Stimulated activated CD8-positive, alpha-beta memory T cell treated with anti-CD3 and anti-CD28 coated beads, Interleukin-7, amount 100 ng/mL, for 4 hours (primary cell): ENCODE measurements at regions not wholly inside any gene's neighbourhood (a gene's known extent, or its start where the extent isn't known, plus 50 kb on each side); places are given as distances from the start of the nearest gene placed in this dataset.

Experiments used
- DNase-seq, 2 donors: peaks; one replicate each; pipeline ENCODE4 v3.0.0-alpha.2; 2020; ENCODE audit warnings: low read depth in 2 of 2

GRCh38 chr22:49081261-49081666, 746.4 kb downstream of the BRD1 start:
- no peak for DNase-seq

GRCh38 chr22:49080631-49081030, 747.0 kb downstream of the BRD1 start:
- DNase-seq: no peak

GRCh38 chr22:49079743-49080500, 747.8 kb downstream of the BRD1 start:
- no peak for DNase-seq

- no peak for DNase-seq
Observed at GRCh38 chr22:49079027-49079725, 748.5 kb downstream of the BRD1 start.

GRCh38 chr22:49078076-49078710, 749.5 kb downstream of the BRD1 start:
- DNase-seq: no peak

GRCh38 chr22:49077586-49077985, 750.1 kb downstream of the BRD1 start:
- no peak for DNase-seq

- DNase-seq: no peak
Observed at GRCh38 chr22:49077036-49077393, 750.7 kb downstream of the BRD1 start.

GRCh38 chr22:49076300-49077035, 751.2 kb downstream of the BRD1 start:
- DNase-seq: no peak

- DNase-seq: no peak
Observed at GRCh38 chr22:49075150-49075549, 752.5 kb downstream of the BRD1 start.

- DNase-seq: no peak
Observed at GRCh38 chr22:49073873-49074417, 753.7 kb downstream of the BRD1 start.

GRCh38 chr22:49072996-49073645, 754.6 kb downstream of the BRD1 start:
- no peak for DNase-seq

- DNase-seq: no peak
Observed at GRCh38 chr22:49070501-49070900, 757.2 kb downstream of the BRD1 start.

GRCh38 chr22:49068861-49069500, 758.7 kb downstream of the BRD1 start:
- no peak for DNase-seq

GRCh38 chr22:49067504-49067903, 760.2 kb downstream of the BRD1 start:
- DNase-seq: no peak

GRCh38 chr22:49066619-49067018, 761.1 kb downstream of the BRD1 start:
- DNase-seq: no peak

GRCh38 chr22:49064836-49065235, 762.8 kb downstream of the BRD1 start:
- DNase-seq: no peak

GRCh38 chr22:49063545-49063890, 764.2 kb downstream of the BRD1 start:
- no peak for DNase-seq

- no peak for DNase-seq
Observed at GRCh38 chr22:49062802-49063544, 764.7 kb downstream of the BRD1 start.

GRCh38 chr22:49062155-49062801, 765.4 kb downstream of the BRD1 start:
- no peak for DNase-seq

- DNase-seq: no peak
Observed at GRCh38 chr22:49057910-49058309, 769.8 kb downstream of the BRD1 start.
